ENCODE measurements at regions not wholly inside any gene's neighbourhood (a gene's known extent, or its start where the extent isn't known, plus 50 kb on each side); places are given as distances from the start of the nearest gene placed in this dataset.

- no peak overlapping the region for H3K4me2 ChIP-seq
- H3K9me3 ChIP-seq (ENCODE audit: insufficient read depth, low read depth) = no peaks in the 10 kb centered on the region; the same call in 1 of the 2 replicates
- H3F3A ChIP-seq (ENCODE audit: insufficient read depth, low read depth) = peaks cover 17% of the 10 kb centered on the region; the same call in 1 of the 2 replicates
- no peak overlapping the region for H3K27ac ChIP-seq
- no peaks in the 10 kb centered on the region for H3K79me2 ChIP-seq (ENCODE audit: low read depth)
- H3K36me3 ChIP-seq (ENCODE audit: low read depth) = no peaks in the 10 kb centered on the region
- BruUV-seq (replicated peaks) = no TSS peak
- H3K4me1 ChIP-seq (replicated peaks; ENCODE audit: insufficient read depth) = peaks cover 22% of the 10 kb centered on the region
- no peaks in the 10 kb centered on the region for H3K27me3 ChIP-seq (ENCODE audit: insufficient read depth, low read depth)
- ChIA-PET POLR2A (ENCODE audit: unreplicated experiment) (no interaction called here), CTCF (interaction anchor here (0.7 kb wide), 1 partner anchor 843 kb away, joined by 11 read pairs; no protein-coding TSS in a partner anchor)
- TF ChIP-seq CTCF (conservative IDR thresholded peaks at IDR 0.05) = peak; percentile 61
- TF ChIP-seq EZH2 (IDR thresholded peaks at IDR 0.05; ENCODE audit: low read depth) = no peak
- peak; percentile 23 to 49 for DNase-seq
- H2AFZ ChIP-seq = no peak overlapping the region
- no peak overlapping the region for H3K4me3 ChIP-seq
- no peaks in the 10 kb centered on the region for H4K20me1 ChIP-seq (ENCODE audit: insufficient read depth)
- no peaks in the 10 kb centered on the region for H3K9me2 ChIP-seq (ENCODE audit: insufficient read depth)
- intact Hi-C loops (cut with micrococcal nuclease; ENCODE audit: unreplicated experiment) = no loop called here
These were observed 403.9 kb upstream of the SULF2 start for GRCh38 chr20:48189181-48189580.

- BruUV-seq (replicated peaks) = no TSS peak
- no peak overlapping the region for H2AFZ ChIP-seq
- CTCF ChIA-PET = no interaction called here
- H3K27me3 ChIP-seq (ENCODE audit: insufficient read depth, low read depth) = no peaks in the 10 kb centered on the region
- peaks cover 17% of the 10 kb centered on the region; the same call in 1 of the 2 replicates for H3F3A ChIP-seq (ENCODE audit: insufficient read depth, low read depth)
- intact Hi-C loops (cut with micrococcal nuclease; ENCODE audit: unreplicated experiment) = no loop called here
- no peak overlapping the region for H3K4me2 ChIP-seq
- no peaks in the 10 kb centered on the region for H3K9me2 ChIP-seq (ENCODE audit: insufficient read depth)
- H3K27ac ChIP-seq = no peak overlapping the region
- TF ChIP-seq CTCF (conservative IDR thresholded peaks at IDR 0.05) (no peak), EZH2 (IDR thresholded peaks at IDR 0.05; ENCODE audit: low read depth) (no peak)
- H3K4me3 ChIP-seq = no peak overlapping the region
- no peak for DNase-seq
- H4K20me1 ChIP-seq (ENCODE audit: insufficient read depth) = no peaks in the 10 kb centered on the region
- H3K36me3 ChIP-seq (ENCODE audit: low read depth) = no peaks in the 10 kb centered on the region
- POLR2A ChIA-PET (ENCODE audit: unreplicated experiment) = no interaction called here
- H3K79me2 ChIP-seq (ENCODE audit: low read depth) = no peaks in the 10 kb centered on the region
- no peaks in the 10 kb centered on the region; the same call in none of the 2 replicates for H3K9me3 ChIP-seq (ENCODE audit: insufficient read depth, low read depth)
- peaks cover 24% of the 10 kb centered on the region for H3K4me1 ChIP-seq (replicated peaks; ENCODE audit: insufficient read depth)
These were observed 402.6 kb upstream of the SULF2 start for GRCh38 chr20:48187851-48188250.

GRCh38 chr20:48186915-48187314 is 401.6 kb upstream of the SULF2 start:
- CTCF ChIA-PET = no interaction called here
- Histone ChIP-seq H3K27me3 (ENCODE audit: insufficient read depth, low read depth) (no peaks in the 10 kb centered on the region), H2AFZ (no peak overlapping the region), H3F3A (ENCODE audit: insufficient read depth, low read depth) (peaks cover 17% of the 10 kb centered on the region; the same call in 1 of the 2 replicates), H3K36me3 (ENCODE audit: low read depth) (no peaks in the 10 kb centered on the region), H3K9me2 (ENCODE audit: insufficient read depth) (no peaks in the 10 kb centered on the region), H3K79me2 (ENCODE audit: low read depth) (no peaks in the 10 kb centered on the region), H3K27ac (no peak overlapping the region), H3K4me3 (no peak overlapping the region), H4K20me1 (ENCODE audit: insufficient read depth) (no peaks in the 10 kb centered on the region), H3K4me2 (no peak overlapping the region), H3K9me3 (ENCODE audit: insufficient read depth, low read depth) (no peaks in the 10 kb centered on the region; the same call in none of the 2 replicates), H3K4me1 (replicated peaks; ENCODE audit: insufficient read depth) (peaks cover 34% of the 10 kb centered on the region)
- intact Hi-C loops (cut with micrococcal nuclease; ENCODE audit: unreplicated experiment) = no loop called here
- no peak for DNase-seq
- BruUV-seq (replicated peaks) = no TSS peak
- TF ChIP-seq EZH2 (IDR thresholded peaks at IDR 0.05; ENCODE audit: low read depth) (no peak), CTCF (conservative IDR thresholded peaks at IDR 0.05) (no peak)
- POLR2A ChIA-PET (ENCODE audit: unreplicated experiment) = no interaction called here
